Stimulated activated naive B cell treated with anti-CD40 and anti-IgM and Interleukin-4, amounts not matched to agents 10 μg/mL and 1 μg/mL and 100 μg/mL, for 72 hours (primary cell): ENCODE measurements at regions not wholly inside any gene's neighbourhood (a gene's known extent, or its start where the extent isn't known, plus 50 kb on each side); places are given as distances from the start of the nearest gene placed in this dataset.

Experiments
- ATAC-seq, 2 donors: fragments of 150-1000 bp; cut with Tn5 transposase; replicated peaks; 2 replicates each; pipeline ENCODE4 v1.10.0; 2021; ENCODE audit warnings: moderate library complexity in 1 of 2
- DNase-seq: peaks from one replicate; pipeline ENCODE4 v3.0.0; 2021
- H3K27ac Mint-ChIP-seq: one replicate; pipeline ENCODE4 v1.8.0; 2022; ENCODE audit warnings: mild to moderate bottlenecking, mixed read lengths
- H3K27me3 Mint-ChIP-seq, 2 donors: one replicate each; pipeline ENCODE4 v1.8.0; 2022; ENCODE audit warnings: mixed read lengths in 2 of 2
- H3K36me3 Mint-ChIP-seq, 2 donors: one replicate each; pipeline ENCODE4 v1.8.0; 2022; ENCODE audit warnings: mixed read lengths in 2 of 2, mild to moderate bottlenecking in 1 of 2
- H3K4me1 Mint-ChIP-seq, 2 donors: one replicate each; pipeline ENCODE4 v1.8.0; 2022; ENCODE audit warnings: mixed read lengths in 2 of 2, mild to moderate bottlenecking in 1 of 2
- H3K4me3 Mint-ChIP-seq, 2 donors: one replicate each; pipeline ENCODE4 v1.8.0; 2022; ENCODE audit warnings: mild to moderate bottlenecking in 2 of 2, mixed read lengths in 2 of 2, moderate library complexity in 1 of 2
- H3K9me3 Mint-ChIP-seq, 2 donors: one replicate each; pipeline ENCODE4 v1.8.0; 2022; ENCODE audit warnings: mixed read lengths in 2 of 2, mild to moderate bottlenecking in 1 of 2

DNA sequence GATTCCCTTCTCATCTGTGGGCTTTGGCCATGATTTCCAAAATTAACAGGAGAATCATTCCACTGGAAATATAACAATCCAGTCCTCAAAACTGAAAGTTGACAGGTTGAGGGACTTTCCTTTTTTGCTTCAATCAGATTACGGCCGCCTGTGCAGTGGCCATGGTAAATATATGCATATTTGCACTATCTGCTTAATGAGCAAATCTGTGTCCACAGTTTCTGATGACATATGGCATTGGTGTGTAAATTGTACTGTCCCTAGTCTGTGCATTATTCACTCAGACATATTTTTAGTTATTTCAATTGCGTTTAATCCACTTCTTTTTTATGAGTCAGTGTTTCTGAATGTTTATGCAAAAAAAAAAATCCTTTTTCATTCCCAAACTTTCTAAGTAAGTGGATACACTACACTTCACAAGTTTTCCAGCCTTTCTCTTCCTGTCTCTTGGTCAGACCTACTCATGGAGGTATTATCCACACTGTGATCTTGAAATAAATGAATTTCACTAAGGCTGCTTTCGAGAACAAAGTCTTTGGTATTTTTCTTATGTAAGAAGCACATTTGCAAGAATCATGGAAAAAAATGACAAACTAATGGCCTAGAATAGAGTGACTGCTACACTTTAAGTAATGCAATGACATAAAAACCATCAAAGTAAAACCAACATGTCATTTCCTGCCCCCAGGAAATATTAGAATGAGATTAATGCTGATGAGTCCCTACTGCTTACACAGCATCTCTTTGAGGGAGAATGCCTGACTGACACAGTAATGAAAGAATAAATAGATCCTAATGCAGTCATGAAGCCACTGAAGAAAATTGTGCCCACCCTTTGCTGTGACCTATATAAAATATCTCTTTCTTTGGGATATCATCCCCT lies 76.4 kb upstream of the MTNR1B start:
- Mint-ChIP-seq H3K4me3 (no peak overlapping the region), H3K4me1 (no peaks in the 10 kb centered on the region), H3K36me3 (no peaks in the 10 kb centered on the region), H3K9me3 (no peaks in the 10 kb centered on the region), H3K27ac (no peak overlapping the region), H3K27me3 (peaks cover 4 to 5% of the 10 kb centered on the region in 2 donors)
- no peak for ATAC-seq
- no peak for DNase-seq

DNA sequence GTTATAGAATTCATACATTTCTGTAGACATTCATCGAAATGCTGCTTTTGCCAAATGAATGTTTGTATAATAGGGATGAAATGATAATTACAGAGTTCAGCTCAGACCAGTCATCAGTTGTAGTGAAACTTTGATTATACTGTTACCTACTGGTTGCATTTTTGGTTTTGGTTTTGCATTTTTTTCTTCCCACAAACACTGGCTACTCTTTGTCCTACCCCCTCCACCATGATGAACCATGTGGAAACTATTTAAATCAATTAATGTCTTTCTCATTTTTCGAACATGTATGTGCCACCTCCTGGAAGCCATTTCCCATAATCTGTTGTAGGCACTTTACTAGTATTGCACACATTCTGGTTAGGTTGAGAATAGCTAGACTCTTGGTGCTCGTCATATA lies 75.3 kb upstream of the MTNR1B start:
- no peaks in the 10 kb centered on the region for H3K9me3 Mint-ChIP-seq
- no peak overlapping the region for H3K27ac Mint-ChIP-seq
- no peak overlapping the region for H3K4me3 Mint-ChIP-seq
- peaks cover 4 to 5% of the 10 kb centered on the region in 2 donors for H3K27me3 Mint-ChIP-seq
- no peaks in the 10 kb centered on the region for H3K4me1 Mint-ChIP-seq
- DNase-seq: no peak
- H3K36me3 Mint-ChIP-seq: no peaks in the 10 kb centered on the region
- no peak for ATAC-seq

DNA sequence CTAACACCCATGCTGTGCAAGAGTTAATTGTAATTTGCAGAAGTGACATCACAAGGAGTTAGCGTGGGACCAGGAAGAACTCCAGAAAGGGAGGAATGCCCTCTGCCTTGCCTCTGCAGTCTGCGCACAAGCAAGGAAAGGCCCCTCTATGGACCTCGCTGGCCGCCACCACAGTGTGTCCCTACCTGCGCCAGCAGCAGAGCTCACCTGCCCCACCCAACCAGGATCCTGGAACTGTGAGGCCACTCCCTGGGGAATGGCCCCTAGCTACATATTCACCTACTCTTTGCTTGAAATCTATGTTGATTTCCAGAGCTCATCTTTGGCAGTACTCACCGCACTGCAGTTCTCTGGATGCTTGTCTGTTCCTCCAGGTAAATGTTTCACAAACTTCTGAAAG lies 72.0 kb upstream of the MTNR1B start:
- DNase-seq: no peak
- no peaks in the 10 kb centered on the region for H3K9me3 Mint-ChIP-seq
- H3K27ac Mint-ChIP-seq: no peak overlapping the region
- no peaks in the 10 kb centered on the region for H3K4me1 Mint-ChIP-seq
- no peaks in the 10 kb centered on the region for H3K36me3 Mint-ChIP-seq
- H3K27me3 Mint-ChIP-seq: peaks cover 4 to 5% of the 10 kb centered on the region in 2 donors
- no peak overlapping the region for H3K4me3 Mint-ChIP-seq
- no peak for ATAC-seq

DNA sequence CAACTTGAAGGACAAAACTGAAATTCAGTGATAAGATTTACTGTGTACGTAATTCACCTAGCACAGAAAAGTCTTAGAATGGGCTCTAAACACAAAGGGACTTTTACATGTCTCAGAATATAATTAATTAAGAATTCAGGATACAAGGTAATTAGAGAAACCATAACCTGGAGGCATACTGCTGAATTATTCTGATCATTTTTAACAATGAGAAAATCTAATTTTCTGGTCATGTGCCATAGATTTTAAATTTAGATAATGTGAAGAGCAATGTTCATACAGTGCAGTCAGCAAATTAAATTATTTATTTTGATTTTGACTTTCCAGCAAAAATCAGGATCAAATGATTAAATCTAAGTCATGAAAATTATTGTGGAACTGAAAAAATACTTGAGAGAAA lies 67.0 kb upstream of the MTNR1B start:
- H3K36me3 Mint-ChIP-seq: no peaks in the 10 kb centered on the region
- no peak for DNase-seq
- H3K27ac Mint-ChIP-seq: no peak overlapping the region
- H3K9me3 Mint-ChIP-seq: peaks cover 0 to 4% of the 10 kb centered on the region in 2 donors
- no peak overlapping the region for H3K4me3 Mint-ChIP-seq
- no peaks in the 10 kb centered on the region for H3K4me1 Mint-ChIP-seq
- peaks cover 4 to 5% of the 10 kb centered on the region in 2 donors for H3K27me3 Mint-ChIP-seq
- no peak for ATAC-seq

DNA sequence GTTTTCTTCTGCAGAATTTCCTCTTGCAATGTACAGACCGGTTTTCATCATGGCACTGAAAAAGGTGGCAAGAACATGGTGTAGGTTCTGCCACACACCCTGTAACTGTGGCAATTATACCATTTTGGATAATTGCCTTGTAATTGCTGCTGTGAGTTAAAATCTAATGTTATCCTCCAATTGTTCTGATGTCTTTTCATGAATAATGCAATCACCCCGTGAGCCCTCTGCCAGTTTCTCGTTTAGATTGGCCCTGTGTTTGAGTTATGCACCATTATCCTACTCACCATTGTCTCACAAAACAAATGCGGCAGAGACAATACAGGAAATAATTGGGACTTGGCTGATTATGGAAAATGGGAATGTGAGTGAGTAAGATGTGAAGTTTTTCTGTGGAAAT lies 61.8 kb upstream of the MTNR1B start:
- Mint-ChIP-seq H3K27me3 (no peaks in the 10 kb centered on the region), H3K36me3 (no peaks in the 10 kb centered on the region), H3K4me3 (no peak overlapping the region), H3K27ac (no peak overlapping the region), H3K4me1 (no peaks in the 10 kb centered on the region), H3K9me3 (peaks cover 3 to 4% of the 10 kb centered on the region in 2 donors)
- DNase-seq (no peak), ATAC-seq (no peak)

DNA sequence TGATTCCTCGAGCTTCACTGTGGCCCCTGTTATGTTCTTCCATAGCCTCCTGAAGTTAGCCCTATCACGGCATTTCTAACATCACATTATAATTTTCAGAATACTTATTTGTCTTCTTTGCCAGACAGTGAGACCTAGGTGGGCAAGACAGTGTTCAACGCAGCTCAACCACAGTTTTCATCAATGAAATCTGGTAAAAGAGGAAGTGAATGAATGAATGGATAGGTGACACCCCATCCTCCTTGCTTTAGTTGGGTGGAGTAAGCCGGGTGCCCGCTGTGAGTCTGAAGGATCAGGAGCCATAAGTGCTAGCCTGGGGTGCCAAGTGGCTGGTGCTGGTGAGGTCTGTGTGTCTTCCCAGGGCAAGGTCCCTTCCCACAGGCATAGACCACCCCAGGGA lies 60.2 kb upstream of the MTNR1B start:
- no peaks in the 10 kb centered on the region for H3K4me1 Mint-ChIP-seq
- H3K36me3 Mint-ChIP-seq: no peaks in the 10 kb centered on the region
- no peaks in the 10 kb centered on the region for H3K27me3 Mint-ChIP-seq
- DNase-seq (no peak), ATAC-seq (no peak)
- no peak overlapping the region for H3K27ac Mint-ChIP-seq
- no peak overlapping the region for H3K4me3 Mint-ChIP-seq
- peaks cover under 1 to 3% of the 10 kb centered on the region in 2 donors for H3K9me3 Mint-ChIP-seq

DNA sequence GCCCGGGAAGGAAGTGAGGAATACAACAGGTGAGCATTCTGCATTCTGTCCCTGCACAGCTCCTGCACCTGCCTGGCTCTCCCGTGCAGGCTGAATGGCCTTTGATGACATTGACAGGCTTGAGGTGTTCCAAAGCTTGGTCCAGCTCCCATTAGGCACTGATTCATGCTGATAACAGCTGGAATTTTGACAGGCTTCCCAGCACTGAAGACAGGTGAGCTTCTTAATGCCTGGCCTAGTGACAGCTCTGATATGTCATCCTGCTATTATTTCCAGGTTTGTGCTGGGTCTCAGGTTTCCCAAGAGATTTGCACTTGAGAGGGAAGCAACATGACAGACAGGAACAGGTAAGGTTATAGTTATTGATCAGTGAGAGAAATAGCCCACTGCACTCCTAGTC lies 58.0 kb upstream of the MTNR1B start:
- H3K4me1 Mint-ChIP-seq: no peaks in the 10 kb centered on the region
- no peak overlapping the region for H3K4me3 Mint-ChIP-seq
- DNase-seq (no peak), ATAC-seq (no peak)
- H3K27me3 Mint-ChIP-seq: no peaks in the 10 kb centered on the region
- H3K9me3 Mint-ChIP-seq: peaks cover 0 to 5% of the 10 kb centered on the region in 2 donors
- no peak overlapping the region for H3K27ac Mint-ChIP-seq
- no peaks in the 10 kb centered on the region for H3K36me3 Mint-ChIP-seq

DNA sequence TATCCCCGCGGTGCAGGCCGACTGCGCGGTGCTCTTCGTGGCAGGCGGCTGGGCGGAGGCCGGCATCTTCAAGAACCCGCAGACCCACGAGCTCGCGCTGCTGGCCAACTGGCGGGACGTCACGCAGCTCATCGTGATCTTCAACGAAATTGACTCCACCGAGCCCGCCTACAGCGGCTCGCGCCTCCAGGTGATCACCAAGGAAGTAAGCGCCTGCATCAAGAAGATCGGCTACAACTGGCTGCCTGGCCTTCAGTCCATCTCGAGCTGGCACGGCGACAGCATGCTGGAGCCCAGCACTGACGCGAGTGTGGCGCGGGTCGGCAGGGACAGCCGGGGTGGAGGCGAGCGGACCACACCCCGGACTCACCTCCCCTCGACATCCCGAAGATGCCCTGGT lies 53.9 kb upstream of the MTNR1B start:
- peaks cover 0 to 6% of the 10 kb centered on the region in 2 donors for H3K9me3 Mint-ChIP-seq
- H3K27me3 Mint-ChIP-seq: no peaks in the 10 kb centered on the region
- H3K27ac Mint-ChIP-seq: no peak overlapping the region
- DNase-seq: no peak
- no peaks in the 10 kb centered on the region for H3K4me1 Mint-ChIP-seq
- H3K36me3 Mint-ChIP-seq: no peaks in the 10 kb centered on the region
- H3K4me3 Mint-ChIP-seq: no peak overlapping the region
- no peak for ATAC-seq

DNA sequence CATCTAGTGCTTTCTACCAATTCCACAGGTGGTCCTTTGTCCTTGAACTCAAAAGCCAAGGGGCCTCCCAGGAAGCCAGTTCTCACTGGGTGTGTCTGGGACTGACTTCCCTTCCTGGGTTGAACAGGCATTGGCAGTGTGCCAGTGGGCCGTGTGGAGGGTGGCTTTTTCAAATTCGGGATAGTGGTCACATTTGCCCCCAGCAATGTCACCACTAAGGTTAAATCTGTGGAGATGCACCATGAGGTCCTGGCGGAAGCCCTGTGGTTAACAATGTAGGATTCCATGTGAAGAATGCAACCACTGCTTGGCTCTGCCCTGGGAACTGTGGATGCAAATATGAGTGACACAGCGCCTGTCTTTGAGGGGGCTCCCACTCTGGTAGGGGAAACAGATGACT lies 53.2 kb upstream of the MTNR1B start:
- ATAC-seq: no peak
- no peaks in the 10 kb centered on the region for H3K27me3 Mint-ChIP-seq
- H3K9me3 Mint-ChIP-seq: peaks cover 0 to 6% of the 10 kb centered on the region in 2 donors
- H3K36me3 Mint-ChIP-seq: no peaks in the 10 kb centered on the region
- H3K27ac Mint-ChIP-seq: no peak overlapping the region
- H3K4me1 Mint-ChIP-seq: no peaks in the 10 kb centered on the region
- H3K4me3 Mint-ChIP-seq: no peak overlapping the region
- DNase-seq: no peak

DNA sequence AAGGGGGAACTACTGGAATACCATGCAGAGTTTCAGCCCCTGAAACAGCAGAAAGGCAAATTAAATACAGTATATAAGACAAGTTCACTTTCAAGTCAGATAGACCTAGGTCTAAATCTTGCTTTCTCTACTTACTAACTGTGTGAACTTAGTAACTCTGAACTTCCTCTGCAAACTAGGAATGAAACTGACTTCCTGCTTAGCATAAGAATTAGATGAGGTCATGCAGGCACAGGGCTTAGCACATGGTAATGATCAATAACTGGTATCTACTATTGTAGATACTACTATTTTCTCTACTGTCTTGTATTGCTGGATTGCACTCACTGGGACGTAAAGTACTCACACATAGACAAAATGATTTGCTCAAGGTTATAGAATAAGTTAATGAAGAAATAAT lies 51.5 kb upstream of the MTNR1B start:
- no peak for ATAC-seq

DNA sequence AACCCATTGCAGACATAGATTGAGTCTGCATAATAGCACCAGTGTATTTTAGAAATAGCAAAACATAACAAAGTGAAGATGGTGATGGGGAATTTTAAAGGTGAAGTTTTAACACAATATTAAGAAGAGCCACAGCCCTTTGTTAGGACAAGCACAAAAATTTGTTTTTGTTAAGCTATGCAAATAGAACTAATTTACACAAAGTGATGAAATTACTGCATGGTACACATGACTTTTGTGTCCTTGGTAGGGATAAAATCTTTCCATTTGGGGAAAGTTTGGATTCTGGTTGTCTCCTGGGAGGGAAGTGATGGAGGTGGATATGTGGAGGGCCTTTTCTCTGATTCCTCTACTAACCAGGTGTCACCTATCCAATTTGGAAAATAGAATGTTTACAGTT lies 50.4 kb upstream of the MTNR1B start:
- no peak overlapping the region for H3K4me3 Mint-ChIP-seq
- ATAC-seq (no peak), DNase-seq (no peak)
- H3K36me3 Mint-ChIP-seq: no peaks in the 10 kb centered on the region
- H3K4me1 Mint-ChIP-seq: no peaks in the 10 kb centered on the region
- no peak overlapping the region for H3K27ac Mint-ChIP-seq
- no peaks in the 10 kb centered on the region for H3K27me3 Mint-ChIP-seq
- H3K9me3 Mint-ChIP-seq: peaks cover 2 to 6% of the 10 kb centered on the region in 2 donors

More for the DNA sequence above, 51.5 kb upstream of the MTNR1B start:
- no peak overlapping the region for H3K27ac Mint-ChIP-seq
- H3K4me3 Mint-ChIP-seq: no peak overlapping the region
- no peaks in the 10 kb centered on the region for H3K27me3 Mint-ChIP-seq
- no peaks in the 10 kb centered on the region for H3K36me3 Mint-ChIP-seq
- peaks cover 0 to 5% of the 10 kb centered on the region in 2 donors for H3K9me3 Mint-ChIP-seq
- no peaks in the 10 kb centered on the region for H3K4me1 Mint-ChIP-seq
- DNase-seq: no peak
